Activated CD8-positive, alpha-beta T cell treated with anti-CD3 and anti-CD28 coated beads, Interleukin-2, amount 10 ng/mL, durations not matched to agents 7 days and 5 days (primary cell): ENCODE measurements at regions not wholly inside any gene's neighbourhood (a gene's known extent, or its start where the extent isn't known, plus 50 kb on each side); places are given as distances from the start of the nearest gene placed in this dataset.

Experiments
- ATAC-seq: fragments of 150-1000 bp; cut with Tn5 transposase; one replicate; pipeline ENCODE4 v1.10.0; 2021; ENCODE audit warnings: moderate library complexity
- CTCF ChIA-PET: fragments of 350-600 bp; sonication (Branson Sonifier 250); formaldehyde crosslinking; loops from one replicate; lab custom pipeline; 2021; ENCODE audit warnings: antibody characterized with exemption; lab: Charles Lee
- POLR2A ChIA-PET: fragments of 350-600 bp; sonication (Branson Sonifier 250); formaldehyde crosslinking; loops from one replicate; lab custom pipeline; 2021; ENCODE audit warnings: antibody characterized with exemption; lab: Charles Lee
- DNase-seq: peaks from one replicate; pipeline ENCODE4 v3.0.0-alpha.2; 2020
- H3K27ac Mint-ChIP-seq: one replicate; pipeline ENCODE4 v1.8.0; 2021; ENCODE audit warnings: mild to moderate bottlenecking, mixed read lengths
- H3K27me3 Mint-ChIP-seq: one replicate; pipeline ENCODE4 v1.8.0; 2021; ENCODE audit warnings: low read depth, mixed read lengths
- H3K36me3 Mint-ChIP-seq: one replicate; pipeline ENCODE4 v1.8.0; 2021; ENCODE audit warnings: low read depth, mixed read lengths
- H3K4me1 Mint-ChIP-seq: one replicate; pipeline ENCODE4 v1.8.0; 2021; ENCODE audit warnings: low read depth, mixed read lengths
- H3K4me3 Mint-ChIP-seq: one replicate; pipeline ENCODE4 v1.8.0; 2021; ENCODE audit warnings: mild to moderate bottlenecking, mixed read lengths
- H3K9me3 Mint-ChIP-seq: one replicate; pipeline ENCODE4 v1.8.0; 2022; ENCODE audit warnings: mixed read lengths; ENCODE audit not compliant: insufficient read depth

GRCh38 chr3:167125612-167126407, 254.3 kb downstream of the ZBBX start:
- DNase-seq, result no peak
- ATAC-seq, result no peak
- Mint-ChIP-seq H3K36me3 (no peaks in the 10 kb centered on the region), H3K4me1 (no peaks in the 10 kb centered on the region), H3K4me3 (no peak overlapping the region), H3K9me3 (no peaks in the 10 kb centered on the region), H3K27ac (no peak overlapping the region), H3K27me3 (no peaks in the 10 kb centered on the region)
- ChIA-PET CTCF (no interaction called here), POLR2A (no interaction called here)

- no peak overlapping the region for H3K4me3 Mint-ChIP-seq
- ATAC-seq (no peak), DNase-seq (no peak)
- H3K4me1 Mint-ChIP-seq, result no peaks in the 10 kb centered on the region
- peaks cover 9% of the 10 kb centered on the region for H3K9me3 Mint-ChIP-seq
- ChIA-PET CTCF (no interaction called here), POLR2A (no interaction called here)
- H3K36me3 Mint-ChIP-seq, result no peaks in the 10 kb centered on the region
- H3K27me3 Mint-ChIP-seq, result no peaks in the 10 kb centered on the region
- no peak overlapping the region for H3K27ac Mint-ChIP-seq
Observed at GRCh38 chr3:167120828-167121227, 259.3 kb downstream of the ZBBX start.

- ATAC-seq (no peak), DNase-seq (no peak)
- Mint-ChIP-seq H3K4me3 (no peak overlapping the region), H3K4me1 (no peaks in the 10 kb centered on the region), H3K27ac (no peak overlapping the region), H3K27me3 (no peaks in the 10 kb centered on the region), H3K36me3 (no peaks in the 10 kb centered on the region), H3K9me3 (peaks cover 9% of the 10 kb centered on the region)
- ChIA-PET POLR2A (no interaction called here), CTCF (no interaction called here)
Observed at GRCh38 chr3:167116120-167116922, 263.8 kb downstream of the ZBBX start.

DNA sequence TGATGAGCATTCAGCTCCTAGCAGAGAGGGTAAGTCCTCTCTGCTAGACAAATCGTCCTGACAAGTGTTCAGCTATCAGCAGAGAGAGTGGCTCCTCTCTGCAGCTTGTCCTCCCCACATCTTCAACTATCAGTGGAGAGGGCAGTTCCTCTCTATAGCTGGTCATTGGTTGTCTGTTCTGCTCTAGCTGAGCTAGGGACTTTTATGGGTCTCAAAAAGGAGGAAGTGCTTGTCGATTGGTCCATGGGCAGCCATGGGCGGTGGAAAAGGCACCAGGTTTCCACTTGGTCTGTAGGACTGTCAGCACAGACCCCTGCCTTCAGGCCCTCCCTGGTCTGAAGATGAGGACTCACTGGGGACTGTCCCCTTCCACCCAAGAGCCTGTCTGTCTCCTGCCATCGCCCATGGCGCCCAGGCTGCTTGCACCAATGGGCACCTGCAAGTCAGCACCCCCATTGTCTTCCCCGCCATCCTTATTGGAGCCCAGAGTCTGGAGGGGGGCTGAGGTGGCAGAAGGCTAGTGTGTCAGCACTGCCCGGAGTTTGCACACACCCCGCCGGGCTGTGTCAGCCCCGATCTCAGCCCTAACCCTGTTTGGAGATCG, 264.7 kb downstream of the ZBBX start:
- Mint-ChIP-seq H3K36me3 (no peaks in the 10 kb centered on the region), H3K9me3 (peaks cover 9% of the 10 kb centered on the region), H3K27me3 (no peaks in the 10 kb centered on the region), H3K4me1 (no peaks in the 10 kb centered on the region), H3K27ac (no peak overlapping the region), H3K4me3 (no peak overlapping the region)
- ATAC-seq (no peak), DNase-seq (no peak)
- ChIA-PET CTCF (no interaction called here), POLR2A (no interaction called here)

GRCh38 chr3:167114619-167115018, 265.5 kb downstream of the ZBBX start:
- ChIA-PET CTCF (no interaction called here), POLR2A (no interaction called here)
- Mint-ChIP-seq H3K4me3 (no peak overlapping the region), H3K27ac (no peak overlapping the region), H3K9me3 (peaks cover 9% of the 10 kb centered on the region), H3K4me1 (no peaks in the 10 kb centered on the region), H3K27me3 (no peaks in the 10 kb centered on the region), H3K36me3 (no peaks in the 10 kb centered on the region)
- DNase-seq, result no peak
- ATAC-seq, result no peak

- Mint-ChIP-seq H3K27ac (no peak overlapping the region), H3K4me1 (no peaks in the 10 kb centered on the region), H3K36me3 (no peaks in the 10 kb centered on the region), H3K27me3 (no peaks in the 10 kb centered on the region), H3K4me3 (no peak overlapping the region), H3K9me3 (peaks cover 9% of the 10 kb centered on the region)
- no peak for DNase-seq
- ChIA-PET POLR2A (no interaction called here), CTCF (no interaction called here)
- no peak for ATAC-seq
Observed at GRCh38 chr3:167113035-167113830, 266.9 kb downstream of the ZBBX start.

DNA sequence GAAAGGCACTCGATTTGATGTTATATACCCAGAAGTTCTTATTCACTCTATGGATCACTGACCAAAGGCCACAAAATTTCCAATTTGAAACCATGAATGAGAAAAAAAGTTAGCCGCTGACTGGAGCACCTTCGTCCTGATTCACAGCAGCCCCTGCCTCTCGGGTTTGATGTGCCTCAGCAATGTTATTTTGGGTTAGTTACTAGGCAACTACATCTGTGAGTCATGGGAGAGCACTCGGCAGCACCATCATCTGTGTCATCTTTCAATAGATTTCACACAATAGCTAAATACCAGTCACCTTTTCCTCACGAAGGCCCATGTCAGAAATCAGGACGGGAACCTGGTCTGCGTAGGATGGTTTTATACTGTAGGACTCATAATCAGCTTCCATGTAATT, 269.2 kb downstream of the ZBBX start:
- no peak for ATAC-seq
- no peak overlapping the region for H3K27ac Mint-ChIP-seq

GRCh38 chr3:167109746-167110145, 270.4 kb downstream of the ZBBX start:
- no peaks in the 10 kb centered on the region for H3K36me3 Mint-ChIP-seq
- no peaks in the 10 kb centered on the region for H3K27me3 Mint-ChIP-seq
- no peak for ATAC-seq
- H3K4me3 Mint-ChIP-seq, result no peak overlapping the region
- no peak overlapping the region for H3K27ac Mint-ChIP-seq
- H3K9me3 Mint-ChIP-seq, result peaks cover 4% of the 10 kb centered on the region
- POLR2A ChIA-PET, result no interaction called here
- CTCF ChIA-PET, result no interaction called here
- no peaks in the 10 kb centered on the region for H3K4me1 Mint-ChIP-seq
- no peak for DNase-seq

More for the DNA sequence above, 269.2 kb downstream of the ZBBX start:
- Mint-ChIP-seq H3K27me3 (no peaks in the 10 kb centered on the region), H3K4me1 (no peaks in the 10 kb centered on the region), H3K9me3 (peaks cover 4% of the 10 kb centered on the region), H3K36me3 (no peaks in the 10 kb centered on the region), H3K4me3 (no peak overlapping the region)
- CTCF ChIA-PET, result no interaction called here
- POLR2A ChIA-PET, result no interaction called here
- no peak for DNase-seq

DNA sequence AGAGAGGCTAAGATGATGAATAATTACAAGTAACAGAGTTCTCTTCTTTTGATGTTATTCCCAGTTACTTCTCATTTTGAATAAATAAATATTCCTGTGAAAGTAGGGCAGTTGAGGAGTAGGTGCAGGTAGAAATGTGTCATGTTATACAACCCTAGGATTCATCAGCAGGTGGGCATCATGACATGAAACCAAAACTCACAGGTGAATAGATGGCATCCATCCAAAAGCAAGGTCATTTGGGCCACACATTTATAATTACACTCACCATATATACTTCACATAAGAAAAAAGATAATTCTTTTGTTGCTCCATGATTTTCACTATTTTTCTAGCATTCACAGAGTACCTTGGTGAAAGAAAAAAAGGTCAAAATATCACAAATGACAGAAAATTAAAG, 273.6 kb downstream of the ZBBX start:
- Mint-ChIP-seq H3K36me3 (no peaks in the 10 kb centered on the region), H3K27ac (no peak overlapping the region), H3K9me3 (peaks cover 4% of the 10 kb centered on the region), H3K27me3 (no peaks in the 10 kb centered on the region), H3K4me1 (no peaks in the 10 kb centered on the region), H3K4me3 (no peak overlapping the region)
- ATAC-seq (no peak), DNase-seq (no peak)
- ChIA-PET POLR2A (no interaction called here), CTCF (no interaction called here)

DNA sequence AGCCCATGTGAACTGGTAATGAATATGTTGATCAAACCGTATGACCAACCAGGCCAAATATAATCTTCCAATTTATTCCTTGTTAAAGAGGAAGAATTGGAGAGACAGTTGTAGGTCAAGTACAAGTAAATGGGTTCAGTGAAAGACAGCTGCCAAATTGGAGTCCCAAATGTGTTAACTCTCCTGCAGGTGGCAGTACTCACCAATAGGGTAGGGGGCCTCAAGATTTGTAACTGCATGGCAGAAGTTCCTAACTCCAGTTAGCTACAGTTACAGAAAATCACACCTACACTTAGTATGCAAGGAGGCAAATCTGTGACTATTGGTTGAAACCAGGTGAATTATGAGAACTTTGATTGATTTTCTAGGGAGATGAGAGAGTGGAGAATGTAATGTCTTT, 278.0 kb downstream of the ZBBX start:
- ATAC-seq, result no peak
- Mint-ChIP-seq H3K27me3 (no peaks in the 10 kb centered on the region), H3K4me3 (no peak overlapping the region), H3K27ac (no peak overlapping the region), H3K4me1 (no peaks in the 10 kb centered on the region), H3K36me3 (no peaks in the 10 kb centered on the region), H3K9me3 (no peaks in the 10 kb centered on the region)
- ChIA-PET POLR2A (no interaction called here), CTCF (interaction anchor here (0.6 kb wide), 1 partner anchor 546 kb away, joined by 4 read pairs; no protein-coding TSS in a partner anchor)
- DNase-seq, result no peak

DNA sequence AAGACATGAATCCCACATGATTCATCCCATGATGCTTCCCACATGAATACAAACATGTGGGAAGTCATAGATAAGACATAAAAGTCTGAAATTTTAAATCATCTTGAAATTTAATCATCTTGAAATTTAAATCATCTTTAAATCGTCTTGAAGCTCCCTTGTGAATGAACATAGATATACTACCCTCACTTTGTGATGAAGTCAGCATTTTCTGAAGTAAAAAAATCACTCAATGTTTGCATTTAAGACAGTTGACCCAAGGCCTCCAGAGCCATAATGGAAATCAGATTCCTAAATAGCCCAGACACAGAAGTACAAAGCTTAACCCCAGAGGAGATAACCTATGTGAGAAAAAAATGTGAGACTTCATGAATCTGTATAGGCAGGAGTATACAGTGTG, 279.4 kb downstream of the ZBBX start:
- no peak for DNase-seq
- Mint-ChIP-seq H3K4me1 (no peaks in the 10 kb centered on the region), H3K27me3 (no peaks in the 10 kb centered on the region), H3K9me3 (no peaks in the 10 kb centered on the region), H3K4me3 (no peak overlapping the region), H3K36me3 (no peaks in the 10 kb centered on the region), H3K27ac (no peak overlapping the region)
- ChIA-PET POLR2A (no interaction called here), CTCF (no interaction called here)
- no peak for ATAC-seq
